ENCODE measurements at regions not wholly inside any gene's neighbourhood (a gene's known extent, or its start where the extent isn't known, plus 50 kb on each side); places are given as distances from the start of the nearest gene placed in this dataset.
A peak's percentile ranks its signal among the peaks of the same experiment; 100 is the strongest.
"Not testable (repeated sequence)": the region's sequence is repeated elsewhere in the genome, so short reads cannot be mapped to it uniquely, and the experiment has no call there.

DNA sequence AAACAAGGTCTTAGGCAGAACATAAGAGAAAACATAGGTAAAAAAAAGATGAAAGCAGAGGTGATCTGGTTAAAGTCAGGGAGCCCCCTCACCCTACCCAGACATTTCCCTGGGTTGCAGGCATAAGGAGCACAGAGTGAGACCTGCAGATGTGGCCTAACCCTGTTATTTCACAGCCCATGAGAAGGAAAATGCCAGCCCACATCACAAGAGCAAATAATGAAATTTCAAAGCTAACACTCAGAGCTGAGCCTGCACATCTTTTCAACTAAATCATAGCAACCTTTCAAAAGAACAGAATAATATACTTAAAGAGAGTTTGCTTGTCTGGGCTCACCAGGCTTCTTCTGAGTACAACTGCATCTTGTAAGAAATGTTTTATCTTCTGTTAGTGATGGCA is 295.4 kb downstream of the RPAP3 start:
- no peak for DNase-seq (ENCODE audit: low read depth, low spot score)

DNA sequence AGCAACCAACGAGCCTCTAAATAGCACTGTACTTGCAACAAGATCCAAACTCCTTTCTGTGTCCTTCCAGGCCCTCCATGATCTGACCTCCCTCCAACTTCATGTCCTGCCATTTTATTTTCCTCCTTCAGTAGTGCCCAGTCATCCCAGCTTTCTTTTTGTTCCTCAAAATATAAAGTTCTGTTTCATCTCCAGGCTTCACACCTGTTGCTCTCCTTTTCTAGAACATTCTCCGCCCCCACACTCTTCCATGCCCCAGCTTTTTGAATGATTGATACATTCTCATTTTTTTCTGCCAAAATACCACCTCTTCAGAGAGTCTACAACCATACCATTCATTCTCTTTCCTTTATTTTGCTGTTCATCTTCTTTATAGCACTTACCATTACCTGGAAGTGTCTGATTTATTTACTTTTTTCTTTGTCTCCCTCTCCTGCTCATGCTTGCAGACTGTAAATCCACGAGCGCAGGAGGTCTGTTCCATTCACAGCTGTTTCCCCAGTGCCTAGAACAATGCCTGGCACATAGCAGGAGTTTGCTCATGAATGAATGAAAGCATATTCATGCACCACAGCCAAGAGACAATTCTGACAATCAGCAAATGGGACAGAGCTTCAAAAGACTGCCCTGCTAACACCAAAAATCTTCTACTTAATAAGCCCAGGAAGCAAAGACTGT is 296.4 kb downstream of the RPAP3 start:
- no peak for DNase-seq (ENCODE audit: low read depth, low spot score)

DNA sequence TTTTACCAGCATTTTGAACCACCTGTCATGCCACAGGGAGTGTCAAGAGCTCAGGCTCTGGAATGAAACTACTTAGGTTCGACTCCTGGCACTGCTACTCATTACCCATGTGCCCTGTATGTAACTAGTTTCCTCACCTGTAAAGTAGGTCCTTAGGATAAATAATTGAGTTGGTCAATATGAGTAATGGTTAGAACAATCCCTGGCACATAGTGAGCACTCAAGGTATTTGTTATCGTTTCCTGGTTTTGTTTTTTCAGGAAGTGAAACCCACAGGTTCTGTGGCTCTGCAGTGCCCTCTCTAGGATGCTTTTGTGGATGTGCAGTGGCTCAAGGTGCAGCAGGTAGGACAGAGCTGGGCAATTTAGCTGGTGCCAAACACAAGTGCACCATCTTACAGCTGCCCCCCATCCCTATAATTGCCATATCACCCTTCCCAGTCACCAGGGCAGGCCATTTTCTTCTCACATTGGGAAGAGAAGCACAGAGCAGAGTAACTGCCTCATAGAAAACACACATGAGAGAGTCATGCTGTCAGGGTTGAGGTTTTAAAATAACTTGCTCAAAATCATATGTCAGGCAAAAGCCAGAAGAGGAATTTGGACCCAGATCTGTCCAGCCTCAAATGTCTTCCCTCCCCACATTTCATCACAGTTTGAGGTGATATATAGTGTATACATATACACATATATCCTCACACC is 297.5 kb downstream of the RPAP3 start:
- no peak for DNase-seq (ENCODE audit: low read depth, low spot score)

DNA sequence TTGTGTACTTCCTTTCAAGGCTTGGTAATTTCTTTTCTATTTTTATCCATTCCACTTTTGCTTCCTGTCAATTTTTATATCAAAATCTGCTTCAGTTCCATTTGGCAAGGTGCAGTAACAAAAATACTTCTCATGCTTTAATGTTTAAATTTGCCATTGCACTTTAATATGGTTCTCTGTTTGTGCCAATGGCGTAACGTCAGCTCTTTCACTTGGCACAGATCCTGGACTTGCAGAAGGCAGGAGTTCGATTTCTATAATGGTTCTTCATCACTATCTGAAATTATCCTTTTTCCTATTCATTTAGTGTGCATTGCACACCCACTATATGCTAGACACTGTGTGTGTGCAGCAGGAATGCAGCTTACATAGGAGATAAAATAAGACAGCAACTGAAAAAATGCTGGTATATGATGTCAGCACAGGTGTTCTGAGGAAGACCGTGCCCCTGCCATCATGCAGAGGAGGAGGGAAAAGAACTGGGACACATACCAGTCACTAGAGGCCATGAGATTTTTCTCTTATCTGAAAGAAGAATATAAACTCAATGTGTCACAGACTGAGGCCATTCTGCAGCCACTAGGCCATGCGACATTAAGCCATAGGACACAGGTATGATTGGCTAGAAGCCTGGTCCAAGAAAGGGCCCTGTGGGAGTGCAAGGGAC is 298.2 kb downstream of the RPAP3 start:
- no peak for DNase-seq (ENCODE audit: low read depth, low spot score)

DNA sequence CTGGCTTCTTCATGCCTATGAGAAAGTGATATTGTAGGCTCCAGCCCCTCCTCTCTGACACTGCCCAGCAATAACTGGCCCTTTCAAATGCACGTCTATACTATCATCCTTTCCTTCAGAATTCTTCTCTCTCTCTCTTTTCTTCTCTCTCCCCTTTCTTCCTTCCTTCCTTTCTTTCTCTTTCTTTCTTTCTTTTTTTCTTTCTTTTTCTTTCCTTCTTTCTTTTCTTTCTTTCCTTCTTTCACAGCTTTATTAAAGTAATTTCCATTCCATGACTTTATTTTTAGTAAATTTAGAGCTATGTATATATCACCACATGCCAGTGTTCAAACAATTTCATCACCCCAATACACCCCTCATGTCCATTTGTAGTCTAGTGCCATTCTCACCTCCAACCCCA is 302.1 kb downstream of the RPAP3 start:
- no peak for DNase-seq (ENCODE audit: low read depth, low spot score)

DNA sequence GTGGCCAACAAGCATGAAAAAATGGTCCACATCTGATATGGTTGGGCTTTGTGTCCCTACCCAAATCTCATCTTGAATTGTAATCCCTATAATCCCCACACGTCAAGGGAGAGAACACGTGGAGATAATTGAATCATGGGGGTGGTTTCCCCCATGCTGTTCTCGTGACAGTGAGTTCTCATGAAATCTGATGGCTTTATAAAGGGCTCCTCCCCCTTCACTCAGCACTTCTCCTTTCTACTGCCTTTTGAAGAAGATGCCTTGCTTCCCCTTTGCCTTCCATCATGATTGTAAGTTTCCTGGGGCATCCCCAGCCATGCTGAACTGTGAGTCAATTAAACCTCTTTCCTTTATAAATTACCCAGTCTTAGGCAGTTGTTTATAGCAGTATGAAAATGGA is 304.6 kb downstream of the RPAP3 start:
- not testable (repeated sequence) for DNase-seq (ENCODE audit: low read depth, low spot score)

DNA sequence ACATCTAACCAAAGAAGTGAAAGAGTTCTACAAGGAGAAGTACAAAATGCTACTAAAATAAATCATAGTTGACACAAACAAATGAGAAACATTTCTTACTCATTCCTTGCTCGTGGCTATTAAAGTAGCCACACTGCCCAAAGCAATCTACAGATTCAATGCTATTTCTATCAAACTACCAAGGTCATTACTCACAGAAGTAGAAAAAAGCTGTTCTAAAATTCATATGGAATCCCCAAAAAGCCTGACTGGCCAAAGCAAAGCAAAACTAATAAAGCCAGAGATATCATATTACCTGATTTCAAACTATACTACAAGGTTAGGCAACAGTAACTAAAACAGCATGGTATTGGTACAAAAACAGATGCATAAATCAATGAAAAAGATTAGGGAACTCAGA is 305.6 kb downstream of the RPAP3 start:
- DNase-seq (ENCODE audit: low read depth, low spot score), result no peak

DNA sequence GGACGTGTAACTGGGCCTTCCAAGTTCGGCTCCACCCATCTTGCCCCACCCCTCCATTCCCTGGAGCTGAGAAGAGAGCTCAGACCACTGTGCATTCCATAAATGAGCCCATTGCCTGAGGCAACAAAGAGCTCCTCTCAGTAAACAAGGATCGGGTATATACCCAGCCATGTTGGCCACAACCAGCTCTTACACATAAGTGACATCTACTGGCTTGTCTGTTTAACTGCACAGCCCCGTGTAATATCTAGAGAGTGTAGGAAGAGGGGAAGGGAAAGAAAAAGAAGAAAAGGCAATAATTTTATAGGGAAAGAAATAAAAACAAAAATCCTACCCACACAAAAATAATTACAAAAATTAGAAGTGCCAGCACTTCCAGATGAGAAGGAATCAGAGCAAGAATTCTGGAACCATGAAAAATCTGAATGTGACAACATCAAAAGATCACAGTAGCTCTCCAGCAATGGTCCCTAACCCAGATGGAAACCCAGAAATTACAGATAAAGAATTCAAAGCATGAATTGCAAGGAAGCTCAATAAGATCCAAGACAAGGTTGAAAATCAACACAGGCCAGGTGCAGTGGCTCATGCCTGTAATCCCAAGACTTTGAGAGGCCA is 308.1 kb downstream of the RPAP3 start:
- no peak for DNase-seq (ENCODE audit: low read depth, low spot score)

DNA sequence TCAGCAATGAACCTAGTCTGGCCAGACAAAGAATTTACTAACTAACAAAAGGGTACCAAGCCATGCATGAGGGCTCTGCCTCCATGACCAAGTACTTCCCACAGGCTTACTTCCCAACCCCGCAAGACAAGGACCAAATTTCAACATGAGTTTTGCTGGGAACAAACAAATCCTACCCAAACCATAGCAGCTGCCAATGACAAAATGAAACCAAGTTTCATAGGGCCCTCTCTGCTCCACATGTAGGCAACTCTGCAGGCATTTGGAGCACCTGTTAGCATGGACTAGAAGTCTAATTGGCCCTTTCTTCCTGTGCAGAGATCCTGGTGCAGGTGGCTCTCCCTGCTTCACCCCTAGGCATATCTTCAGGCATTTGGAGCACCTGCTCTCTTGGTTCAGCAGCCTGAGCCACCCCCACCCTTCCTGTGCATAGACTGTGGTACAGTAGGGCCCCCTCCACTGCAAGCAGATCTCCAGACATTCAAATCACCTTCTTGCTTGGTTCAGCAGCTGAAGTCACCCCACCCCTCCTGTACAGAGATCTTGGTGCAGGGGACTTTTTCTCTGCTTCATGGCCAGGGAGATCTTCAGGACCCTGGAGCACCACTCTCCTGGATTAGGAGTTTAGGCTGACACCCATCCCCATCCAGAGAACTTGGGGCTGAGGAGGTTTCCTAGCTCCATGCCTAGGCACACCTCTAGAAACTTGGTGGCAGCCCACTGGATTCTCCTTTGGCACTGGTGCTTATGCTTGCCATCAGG is 308.7 kb downstream of the RPAP3 start:
- no peak for DNase-seq (ENCODE audit: low read depth, low spot score)

DNA sequence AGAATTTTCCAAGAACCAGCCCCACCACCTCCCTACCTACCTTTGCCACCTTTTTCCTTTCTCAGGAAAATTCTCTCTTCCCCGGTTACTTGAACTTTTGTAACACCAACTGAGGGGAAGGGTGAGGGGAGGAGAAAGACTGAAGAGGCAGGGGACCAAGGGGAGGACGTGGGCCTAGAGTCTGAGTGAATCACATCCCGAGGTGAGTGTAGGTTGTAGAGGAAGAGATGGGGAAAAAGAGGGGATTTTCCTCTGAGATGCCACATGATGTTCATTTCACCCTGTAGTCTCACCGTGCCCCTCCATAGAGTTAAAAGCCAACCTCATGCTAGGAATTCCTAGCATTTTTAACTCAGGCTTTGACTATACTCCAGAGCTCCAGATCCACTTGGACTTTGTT is 311.8 kb downstream of the RPAP3 start:
- no peak for DNase-seq (ENCODE audit: low read depth, low spot score)

DNA sequence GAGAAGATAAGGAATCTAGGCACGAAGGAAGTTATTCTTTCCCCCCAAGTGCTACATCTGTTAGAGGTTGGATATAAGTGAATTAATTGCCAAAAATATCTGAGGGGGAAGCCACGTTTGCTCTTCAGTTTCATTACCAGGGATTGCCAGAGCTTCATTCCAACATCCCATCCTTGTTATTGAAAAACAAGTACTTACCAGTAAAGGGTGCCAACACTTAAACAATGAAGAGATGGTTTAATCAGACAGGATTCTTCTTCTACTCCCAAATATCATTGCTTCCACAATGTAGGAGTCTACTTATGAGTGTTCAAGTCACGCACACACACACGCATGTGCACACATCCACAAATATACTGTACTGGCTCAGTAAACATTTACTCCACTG is 312.4 kb downstream of the RPAP3 start:
- no peak for DNase-seq (ENCODE audit: low read depth, low spot score)

DNA sequence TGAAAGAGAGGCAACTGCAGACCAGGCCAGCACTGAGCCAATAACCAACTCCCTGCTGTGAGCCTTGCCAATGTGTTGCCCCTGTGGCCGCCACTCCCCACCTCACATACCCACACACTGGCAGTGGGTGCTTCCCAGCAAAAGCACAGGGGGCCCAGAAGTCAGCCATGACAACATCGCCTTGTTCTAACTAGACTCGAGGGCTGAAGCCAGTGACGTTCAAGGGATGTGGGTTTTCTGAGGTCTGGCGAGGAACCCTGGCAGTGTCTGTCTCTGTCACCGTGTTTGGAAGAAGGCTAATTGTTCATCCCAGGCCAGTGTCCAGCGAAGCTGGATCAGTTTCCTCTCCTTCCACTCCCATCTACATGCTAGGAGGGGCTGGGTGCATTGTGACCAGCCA is 311.8 kb upstream of the AMIGO2 start:
- DNase-seq (ENCODE audit: low read depth, low spot score), result no peak

DNA sequence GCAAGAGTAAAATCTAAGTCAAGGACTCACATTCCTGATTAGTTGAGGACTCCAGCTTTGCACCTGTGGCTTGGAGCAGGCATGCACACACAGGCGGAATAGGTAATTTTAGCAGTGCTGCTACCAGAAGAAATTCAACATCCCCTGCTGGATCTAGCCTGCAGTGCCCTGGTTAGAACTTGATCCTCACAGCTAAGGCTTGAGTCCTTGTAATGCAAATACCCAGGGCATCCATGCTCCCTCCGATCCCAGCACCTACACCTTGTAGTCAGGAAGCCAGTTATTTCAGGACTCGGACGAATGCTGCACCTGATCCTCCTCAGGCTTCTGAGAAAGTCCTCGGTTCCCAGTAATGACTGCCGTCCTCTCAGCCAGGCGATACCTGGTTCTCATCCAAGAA is 309.0 kb upstream of the AMIGO2 start:
- DNase-seq (ENCODE audit: low read depth, low spot score), result no peak

DNA sequence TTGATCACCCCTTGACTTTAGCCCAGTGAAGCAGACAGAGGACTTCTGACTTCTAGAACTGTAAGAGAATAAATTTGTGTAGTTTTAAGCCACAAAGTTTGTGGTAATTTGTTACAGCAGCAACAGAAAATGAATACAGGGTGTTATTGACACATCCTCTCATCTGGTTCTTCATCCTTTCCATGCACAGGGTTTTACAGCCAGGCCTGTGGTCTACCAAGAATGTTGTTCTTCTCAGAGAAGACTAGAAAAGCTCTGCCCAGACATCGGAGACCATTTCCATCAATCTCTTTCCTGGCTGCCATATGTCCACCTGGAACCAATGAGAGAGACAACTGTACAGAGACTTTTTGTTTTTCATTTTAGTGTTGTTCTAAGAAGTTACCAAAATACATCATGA is 308.2 kb upstream of the AMIGO2 start:
- no peak for DNase-seq (ENCODE audit: low read depth, low spot score)

DNA sequence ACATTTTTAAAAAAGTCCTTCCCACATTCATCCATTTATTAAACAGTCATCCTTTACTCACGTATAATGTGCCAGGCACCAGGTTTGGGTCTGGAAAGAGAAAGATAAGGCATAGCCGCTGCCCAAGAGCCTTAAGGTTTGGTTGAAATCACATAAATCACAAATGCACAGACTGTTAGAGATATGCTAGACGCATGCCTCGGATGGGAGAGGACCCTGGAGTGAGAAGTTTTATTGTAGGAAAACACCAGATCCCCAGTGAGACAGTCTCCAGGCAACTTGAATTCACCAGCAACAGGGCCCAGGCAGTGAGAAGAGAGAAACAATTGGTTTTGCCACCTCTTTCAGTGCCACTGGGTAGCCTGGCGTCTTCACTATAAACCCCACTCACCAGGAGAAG is 305.9 kb upstream of the AMIGO2 start:
- no peak for DNase-seq (ENCODE audit: low read depth, low spot score)

DNA sequence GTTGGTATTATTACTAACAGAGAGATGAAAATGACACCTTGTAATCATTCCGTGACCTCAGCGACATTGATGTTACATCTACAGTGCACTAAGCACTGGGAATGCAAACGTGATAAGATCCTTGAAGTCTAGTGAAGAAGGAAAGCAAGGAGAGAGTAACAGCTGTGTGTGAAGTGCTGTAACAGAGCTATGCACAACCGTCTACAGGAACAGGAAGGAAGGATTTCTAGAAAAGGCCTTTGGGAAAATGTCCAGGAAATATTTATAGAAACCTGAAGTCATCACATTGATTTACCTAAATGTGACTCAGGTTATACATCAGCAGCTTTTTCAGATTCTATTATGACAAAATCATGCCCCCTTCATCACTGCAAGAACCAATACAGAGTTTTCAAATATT is 304.2 kb upstream of the AMIGO2 start:
- DNase-seq (ENCODE audit: low read depth, low spot score), result no peak

DNA sequence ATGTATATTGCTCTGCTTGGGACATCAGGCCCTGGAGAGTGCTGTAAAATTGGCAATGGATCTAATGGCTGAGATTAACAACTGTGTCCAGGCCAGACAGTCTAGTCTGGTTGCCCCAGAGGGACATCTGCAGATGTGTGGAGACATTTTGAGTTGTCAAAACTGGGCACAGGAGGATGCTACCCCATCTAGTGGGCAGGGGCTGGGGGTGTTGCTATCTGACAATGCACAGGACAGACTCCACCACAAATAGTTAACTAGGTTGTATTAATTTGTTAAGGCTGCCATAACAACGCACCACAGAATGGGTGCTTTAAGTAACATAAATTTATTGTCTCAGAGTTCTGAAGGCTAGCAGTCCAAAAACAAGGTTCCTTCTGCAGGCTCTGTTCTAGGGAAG is 302.5 kb upstream of the AMIGO2 start:
- DNase-seq (ENCODE audit: low read depth, low spot score), result no peak

DNA sequence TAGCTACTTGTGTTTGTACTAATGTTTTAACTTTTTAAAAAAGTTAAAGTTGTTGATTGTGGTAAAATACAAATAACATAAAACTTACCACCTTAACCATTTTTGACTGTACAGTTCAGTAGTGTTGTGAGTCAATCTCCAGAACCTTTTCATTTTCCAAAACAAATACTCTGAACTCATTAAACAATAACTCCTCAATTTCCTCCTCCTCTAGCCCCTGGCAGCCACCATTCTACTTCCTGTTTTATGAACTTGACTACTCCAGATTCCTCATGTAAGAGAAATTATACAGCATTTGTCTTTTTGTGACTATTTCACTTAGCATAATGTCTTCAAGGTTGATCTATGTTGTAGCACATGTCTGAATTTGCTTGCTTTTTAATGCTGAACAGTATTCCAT is 299.1 kb upstream of the AMIGO2 start:
- DNase-seq (ENCODE audit: low read depth, low spot score), result no peak

DNA sequence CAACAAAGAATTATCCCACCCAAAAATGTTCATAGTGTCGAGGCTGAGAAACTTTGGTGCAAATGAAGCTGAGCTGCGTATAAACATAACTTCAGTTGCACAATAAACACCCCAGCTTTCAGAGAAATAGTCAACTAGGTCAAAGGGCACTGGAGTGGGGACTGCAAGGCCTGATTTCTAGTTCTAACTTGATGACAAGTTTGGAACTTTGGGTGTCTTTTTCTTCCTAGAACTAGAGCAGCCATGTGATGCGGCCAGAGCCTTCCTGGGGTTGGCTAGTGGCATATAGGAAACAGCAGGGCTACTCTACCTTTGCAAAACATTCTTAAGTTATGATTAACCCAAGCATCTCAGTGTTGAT is 298.4 kb upstream of the AMIGO2 start:
- DNase-seq (ENCODE audit: low read depth, low spot score), result no peak

DNA sequence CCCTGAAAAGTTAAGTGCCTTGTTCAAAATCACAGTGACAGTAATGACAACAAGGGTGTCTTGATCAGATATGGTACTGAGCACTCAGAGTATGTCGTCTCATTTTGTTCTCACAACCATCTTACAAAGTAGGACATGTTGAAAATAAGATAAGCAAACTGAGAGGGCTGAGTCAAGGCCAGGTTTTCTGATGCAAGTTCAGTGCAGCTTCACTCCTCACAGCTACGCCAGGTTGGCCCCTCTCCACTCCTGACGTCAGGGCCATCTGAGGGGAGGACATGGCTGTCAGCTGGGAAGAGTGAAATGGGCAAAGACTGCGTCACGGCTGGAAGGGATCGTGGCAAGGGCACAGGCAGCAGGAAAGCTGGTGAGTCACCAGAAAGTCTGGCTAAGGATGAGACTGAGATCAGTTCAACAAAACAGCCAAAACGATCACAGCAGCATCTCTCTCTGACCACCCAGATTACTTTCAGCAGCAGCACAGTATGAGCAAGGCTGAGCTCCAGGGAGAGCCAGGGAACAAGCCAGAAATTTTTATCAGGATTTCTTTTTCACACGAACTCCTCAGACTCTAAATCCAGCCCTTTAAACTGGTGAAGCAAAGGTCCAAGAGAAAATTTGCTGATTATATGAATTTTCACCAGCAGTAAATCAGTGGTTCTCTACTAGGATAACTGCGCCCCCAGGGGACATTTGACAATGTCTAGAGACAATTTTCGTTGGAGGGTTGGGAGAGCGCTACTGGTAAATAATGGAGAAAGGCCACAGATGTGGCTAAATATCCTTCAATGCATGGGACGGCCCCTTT is 297.9 kb upstream of the AMIGO2 start:
- peak; percentile 99 for DNase-seq (ENCODE audit: low read depth, low spot score)

DNA sequence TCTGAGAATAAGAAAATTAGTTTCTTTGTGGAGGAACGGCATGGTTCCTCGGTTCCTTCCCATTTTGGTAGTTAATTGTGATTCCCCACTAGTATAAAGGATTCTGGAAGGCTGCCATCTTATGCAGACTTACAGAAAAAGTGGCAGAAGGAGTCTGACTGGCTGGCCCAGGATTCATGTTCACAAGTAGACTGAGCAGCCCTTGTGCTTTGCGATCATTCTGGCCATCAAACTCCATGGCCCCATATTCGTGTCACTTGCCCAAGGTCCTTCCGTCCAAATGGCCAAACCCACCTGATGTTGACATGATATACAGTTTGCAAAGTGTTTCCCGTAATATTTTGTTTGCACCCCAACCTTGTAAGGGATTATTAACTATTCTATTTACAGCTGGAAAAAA is 297.2 kb upstream of the AMIGO2 start:
- no peak for DNase-seq (ENCODE audit: low read depth, low spot score)
